ENCODE measurements at regions not wholly inside any gene's neighbourhood (a gene's known extent, or its start where the extent isn't known, plus 50 kb on each side); places are given as distances from the start of the nearest gene placed in this dataset.

DNA sequence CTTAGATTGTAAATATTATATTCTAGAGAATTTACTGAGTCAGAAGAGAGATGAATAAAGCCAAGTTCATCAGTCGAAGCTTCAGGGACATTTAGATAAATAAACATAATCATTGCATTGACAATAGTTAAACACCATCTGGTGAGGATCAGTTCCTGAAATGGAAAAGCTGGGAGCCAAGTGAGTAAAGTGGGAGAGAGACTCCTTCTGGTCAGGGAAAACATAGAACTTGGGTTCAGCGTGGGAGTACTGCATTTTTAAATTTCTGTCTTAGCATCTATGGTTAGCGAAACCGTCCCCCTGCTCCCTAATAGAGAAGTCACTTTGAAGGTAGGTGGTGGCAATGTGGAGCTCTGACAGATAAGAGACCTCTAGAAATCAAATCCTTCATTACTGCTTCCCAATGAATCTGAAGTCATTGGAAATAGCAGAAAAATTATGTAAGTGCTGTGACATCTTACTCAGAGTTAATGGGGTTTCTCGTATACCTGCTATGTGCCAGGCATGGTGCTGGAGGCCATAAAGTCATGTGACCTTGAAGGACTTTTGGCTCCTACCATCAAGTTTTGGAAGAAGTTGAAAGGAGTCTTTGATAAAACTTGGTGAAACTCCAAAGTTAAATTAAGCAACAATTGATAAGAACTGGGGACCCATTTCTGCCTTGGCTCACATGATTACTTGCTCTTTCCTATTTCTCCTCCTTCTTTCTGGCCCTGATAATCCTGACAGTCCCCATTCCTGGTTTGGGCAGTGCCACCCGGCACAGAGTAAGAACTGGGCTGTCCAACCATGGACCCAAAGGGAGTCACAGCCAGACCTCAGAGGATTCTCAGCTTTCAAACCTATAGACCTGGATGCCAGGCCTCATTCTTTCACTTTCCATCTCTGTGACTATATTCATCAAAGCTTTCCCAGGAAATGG is 211.2 kb downstream of the C7orf25 start:
- Histone ChIP-seq H3K9ac (ENCODE audit: low read length) (no peak overlapping the region), H2AFZ (ENCODE audit: low read depth, low read length) (no peak overlapping the region), H3K4me2 (ENCODE audit: low read length) (no peak overlapping the region), H3K9me3 (ENCODE audit: insufficient read depth, low read length) (no peaks in the 10 kb centered on the region), H3K36me3 (replicated peaks; ENCODE audit: low read depth, low read length) (no peaks in the 10 kb centered on the region), H3K4me1 (ENCODE audit: low read length) (no peaks in the 10 kb centered on the region), H3K27ac (ENCODE audit: low read length) (no peak overlapping the region), H3K79me2 (ENCODE audit: low read length) (no peaks in the 10 kb centered on the region), H4K20me1 (ENCODE audit: insufficient read depth, low read length) (no peaks in the 10 kb centered on the region), H3K27me3 (ENCODE audit: low read depth, low read length) (no peaks in the 10 kb centered on the region), H3K4me3 (ENCODE audit: low read length) (no peak overlapping the region)
- TF ChIP-seq EZH2phosphoT487 (IDR thresholded peaks at IDR 0.05; ENCODE audit: low read depth) = no peak
- TF ChIP-seq, protein P1, sequence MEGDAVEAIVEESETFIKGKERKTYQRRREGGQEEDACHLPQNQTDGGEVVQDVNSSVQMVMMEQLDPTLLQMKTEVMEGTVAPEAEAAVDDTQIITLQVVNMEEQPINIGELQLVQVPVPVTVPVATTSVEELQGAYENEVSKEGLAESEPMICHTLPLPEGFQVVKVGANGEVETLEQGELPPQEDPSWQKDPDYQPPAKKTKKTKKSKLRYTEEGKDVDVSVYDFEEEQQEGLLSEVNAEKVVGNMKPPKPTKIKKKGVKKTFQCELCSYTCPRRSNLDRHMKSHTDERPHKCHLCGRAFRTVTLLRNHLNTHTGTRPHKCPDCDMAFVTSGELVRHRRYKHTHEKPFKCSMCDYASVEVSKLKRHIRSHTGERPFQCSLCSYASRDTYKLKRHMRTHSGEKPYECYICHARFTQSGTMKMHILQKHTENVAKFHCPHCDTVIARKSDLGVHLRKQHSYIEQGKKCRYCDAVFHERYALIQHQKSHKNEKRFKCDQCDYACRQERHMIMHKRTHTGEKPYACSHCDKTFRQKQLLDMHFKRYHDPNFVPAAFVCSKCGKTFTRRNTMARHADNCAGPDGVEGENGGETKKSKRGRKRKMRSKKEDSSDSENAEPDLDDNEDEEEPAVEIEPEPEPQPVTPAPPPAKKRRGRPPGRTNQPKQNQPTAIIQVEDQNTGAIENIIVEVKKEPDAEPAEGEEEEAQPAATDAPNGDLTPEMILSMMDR (IDR thresholded peaks at IDR 0.05; ENCODE audit: low read depth, low read length) = no peak

DNA sequence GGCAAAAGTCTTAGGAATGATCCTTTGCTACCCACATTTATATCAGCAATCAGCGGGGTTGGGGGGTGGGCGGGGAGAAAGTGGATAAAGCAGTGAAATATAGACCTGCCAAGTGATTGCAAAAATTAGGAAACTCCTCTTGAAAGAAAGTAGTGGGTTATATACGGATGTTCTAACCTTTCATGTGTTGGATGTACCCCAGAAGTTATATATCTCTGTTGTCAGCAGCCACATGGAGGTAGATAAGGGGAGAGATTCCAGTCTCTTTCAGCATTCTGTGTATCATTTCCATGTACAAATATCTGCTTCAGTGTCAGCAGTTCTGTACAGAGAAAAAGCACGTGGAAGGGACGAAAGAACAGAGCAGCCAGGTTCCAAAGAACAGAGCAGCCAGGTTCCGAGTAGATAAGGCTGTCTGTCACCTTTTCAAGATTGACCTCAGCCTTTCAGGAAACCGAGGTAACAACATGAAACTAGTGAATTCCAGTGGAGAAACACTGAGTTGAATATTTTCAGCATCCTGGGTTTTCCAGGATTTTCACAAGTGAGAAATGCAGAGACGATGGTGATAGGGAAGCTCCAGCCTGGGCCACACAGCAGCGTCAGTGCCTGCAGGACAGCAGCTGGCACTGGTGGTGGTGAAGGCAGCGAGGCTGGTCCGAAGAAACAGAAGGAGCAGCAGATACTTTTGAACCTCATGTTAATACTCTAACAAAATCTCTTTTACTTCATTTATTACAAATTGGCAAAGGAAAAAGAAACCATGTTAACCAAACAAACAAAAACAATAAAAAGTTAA is 212.3 kb downstream of the C7orf25 start:
- Histone ChIP-seq H3K4me1 (ENCODE audit: low read length) (no peaks in the 10 kb centered on the region), H3K4me2 (ENCODE audit: low read length) (no peak overlapping the region), H3K27me3 (ENCODE audit: low read depth, low read length) (no peaks in the 10 kb centered on the region), H3K9ac (ENCODE audit: low read length) (no peak overlapping the region), H3K4me3 (ENCODE audit: low read length) (no peak overlapping the region), H3K27ac (ENCODE audit: low read length) (no peak overlapping the region), H2AFZ (ENCODE audit: low read depth, low read length) (no peak overlapping the region), H3K36me3 (replicated peaks; ENCODE audit: low read depth, low read length) (no peaks in the 10 kb centered on the region), H3K79me2 (ENCODE audit: low read length) (no peaks in the 10 kb centered on the region), H3K9me3 (ENCODE audit: insufficient read depth, low read length) (no peaks in the 10 kb centered on the region), H4K20me1 (ENCODE audit: insufficient read depth, low read length) (no peaks in the 10 kb centered on the region)
- no peak for TF ChIP-seq EZH2phosphoT487 (IDR thresholded peaks at IDR 0.05; ENCODE audit: low read depth)
- TF ChIP-seq, protein P1 (IDR thresholded peaks at IDR 0.05; ENCODE audit: low read depth, low read length) = no peak

DNA sequence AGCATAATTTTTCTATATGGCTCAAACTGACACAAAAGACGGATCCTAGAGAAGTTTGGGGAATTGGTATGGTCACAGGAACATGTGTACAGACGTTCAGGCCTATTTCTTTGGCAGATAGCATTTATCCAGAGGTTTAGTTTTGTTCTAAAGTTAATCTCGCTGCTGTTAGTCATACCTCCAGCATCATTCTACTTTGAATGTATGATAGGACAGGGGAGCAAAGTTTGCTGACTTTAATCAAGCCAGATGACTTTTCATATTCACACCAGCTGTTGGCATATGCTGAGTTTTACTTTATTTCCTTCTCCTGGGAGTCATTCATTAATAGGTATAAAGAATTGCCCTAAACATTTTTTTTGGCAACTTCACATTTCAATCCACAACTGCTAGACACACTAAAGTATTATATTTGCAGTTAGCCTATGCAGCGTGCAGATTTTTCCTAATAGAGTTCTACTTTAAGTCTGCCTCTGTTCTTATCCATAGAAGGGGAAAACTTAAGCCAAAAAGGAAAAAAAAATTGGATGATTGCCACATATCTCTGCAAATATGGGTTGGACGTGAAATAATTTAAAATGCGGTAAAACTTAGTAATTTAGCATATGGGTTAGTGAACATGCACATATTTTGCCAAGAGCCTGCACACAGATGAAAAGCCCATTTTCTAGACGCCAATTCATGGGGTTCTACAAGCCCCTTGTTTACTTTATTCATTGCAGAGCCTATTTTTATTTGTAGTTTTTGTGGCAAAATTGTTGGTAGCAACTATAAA is 213.1 kb downstream of the C7orf25 start:
- Histone ChIP-seq H3K4me1 (ENCODE audit: low read length) (no peaks in the 10 kb centered on the region), H2AFZ (ENCODE audit: low read depth, low read length) (no peak overlapping the region), H4K20me1 (ENCODE audit: insufficient read depth, low read length) (no peaks in the 10 kb centered on the region), H3K4me3 (ENCODE audit: low read length) (no peak overlapping the region), H3K4me2 (ENCODE audit: low read length) (no peak overlapping the region), H3K27ac (ENCODE audit: low read length) (no peak overlapping the region), H3K9me3 (ENCODE audit: insufficient read depth, low read length) (no peaks in the 10 kb centered on the region), H3K36me3 (replicated peaks; ENCODE audit: low read depth, low read length) (no peaks in the 10 kb centered on the region), H3K79me2 (ENCODE audit: low read length) (no peaks in the 10 kb centered on the region), H3K27me3 (ENCODE audit: low read depth, low read length) (0 out of 2 replicates have a peak, but pooled peaks cover 4% of the 10 kb centered on the region), H3K9ac (ENCODE audit: low read length) (no peak overlapping the region)
- TF ChIP-seq, protein P1 (IDR thresholded peaks at IDR 0.05; ENCODE audit: low read depth, low read length) = no peak
- TF ChIP-seq EZH2phosphoT487 (IDR thresholded peaks at IDR 0.05; ENCODE audit: low read depth) = no peak
